ENCODE measurements at regions not wholly inside any gene's neighbourhood (a gene's known extent, or its start where the extent isn't known, plus 50 kb on each side); places are given as distances from the start of the nearest gene placed in this dataset.

GRCh38 chr13:112124141-112124540, 57.2 kb downstream of the SOX1 start:
- DNase-seq (ENCODE audit: low spot score), result no peak
- in situ Hi-C loops (cut with HindIII; ENCODE audit: low sequenced_read_pairs), result no loop called here

DNA sequence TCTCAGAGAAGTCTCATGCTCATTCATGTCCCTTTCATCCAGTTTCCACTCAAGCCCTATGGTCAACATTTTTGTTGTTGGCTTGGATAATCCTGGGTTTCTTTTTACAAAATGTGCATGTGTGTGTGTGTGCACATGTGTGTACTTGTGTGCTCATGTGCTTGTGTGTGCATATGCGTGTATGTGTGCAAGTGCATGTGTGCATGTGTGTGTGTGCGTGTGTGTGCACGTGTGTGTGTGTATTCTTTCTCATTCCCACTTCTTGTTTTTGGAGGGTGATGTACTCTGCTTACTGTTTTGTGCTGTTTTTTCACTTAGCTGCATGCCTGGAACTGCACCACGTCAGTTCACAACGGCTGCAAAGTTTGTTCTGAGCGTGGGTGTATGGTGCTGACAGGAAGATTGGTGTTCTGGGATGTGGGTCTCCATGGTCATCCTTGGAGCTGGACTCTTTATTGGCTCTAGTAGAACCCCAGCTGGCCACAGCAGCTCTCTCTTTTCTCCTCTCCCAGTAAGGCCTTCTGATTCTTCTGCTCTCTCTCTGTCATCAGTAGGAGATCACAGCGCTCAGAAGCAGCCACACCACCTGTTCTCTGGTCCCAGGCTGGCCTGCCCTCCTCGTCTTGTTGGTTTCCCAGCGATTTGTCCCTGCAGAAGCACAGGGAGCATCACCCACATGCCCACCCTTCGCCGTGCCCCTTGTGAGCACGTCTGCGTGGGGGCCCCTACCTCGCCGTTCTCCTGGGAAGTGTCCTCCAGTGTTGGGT, 60.8 kb downstream of the SOX1 start:
- DNase-seq (ENCODE audit: low spot score), result no peak
- in situ Hi-C loops (cut with HindIII; ENCODE audit: low sequenced_read_pairs), result no loop called here

- in situ Hi-C loops (cut with HindIII; ENCODE audit: low sequenced_read_pairs), result no loop called here
These were observed 61.3 kb downstream of the SOX1 start for GRCh38 chr13:112128331-112128610.

DNA sequence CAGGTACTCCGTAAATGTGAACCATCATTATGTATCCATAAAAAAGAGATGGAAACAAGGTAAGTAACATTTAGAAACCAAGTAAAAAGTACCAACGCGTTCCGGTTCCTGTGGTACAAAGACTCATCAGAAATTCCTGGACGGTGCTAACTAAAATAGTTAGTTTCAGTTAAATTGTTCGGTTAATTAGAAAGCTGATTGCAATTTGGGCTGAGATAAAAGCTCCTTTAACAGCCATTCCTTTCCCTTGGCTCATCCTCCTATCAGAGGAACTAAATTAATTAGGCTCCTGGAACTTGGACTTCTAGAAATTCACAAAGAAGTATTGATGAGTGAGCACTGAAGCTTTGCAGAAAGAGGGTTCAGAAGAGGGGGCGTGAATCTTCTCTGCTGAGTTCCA, 63.5 kb downstream of the SOX1 start:
- in situ Hi-C loops (cut with HindIII; ENCODE audit: low sequenced_read_pairs), result no loop called here
- DNase-seq (ENCODE audit: low spot score), result no peak

More at GRCh38 chr13:112128331-112128610, 61.3 kb downstream of the SOX1 start:
- DNase-seq (ENCODE audit: low spot score), result no peak

DNA sequence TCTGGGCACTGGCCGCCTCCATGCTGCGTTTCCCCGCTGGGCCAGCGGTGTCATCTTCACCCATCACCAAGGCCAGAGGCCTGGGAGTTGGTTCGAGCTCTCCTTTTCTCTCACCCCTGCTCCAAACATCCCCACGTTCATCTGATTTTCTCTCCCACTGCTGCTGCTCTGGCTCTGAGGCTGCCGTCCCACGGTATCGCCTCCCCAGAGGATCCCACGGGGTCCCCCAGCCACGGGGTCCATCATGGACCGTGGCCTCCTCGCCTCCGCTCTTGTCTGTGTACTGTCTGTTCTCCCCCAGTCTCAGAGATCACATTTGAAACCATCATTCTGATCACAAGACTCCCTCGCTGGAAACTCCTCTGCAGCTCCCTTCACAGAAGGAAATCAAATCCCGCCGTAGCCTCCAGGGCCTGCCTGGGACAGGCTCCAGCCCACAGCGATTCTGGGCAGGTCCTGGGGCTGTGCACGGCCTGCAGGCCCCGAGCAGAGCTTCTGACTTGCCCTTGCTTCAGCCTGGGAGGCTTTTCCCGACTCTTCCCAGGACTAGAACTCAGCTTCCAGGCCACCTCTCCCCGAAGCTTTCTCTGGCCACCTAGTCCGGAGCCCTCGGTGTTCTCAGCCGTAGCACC, 64.2 kb downstream of the SOX1 start:
- DNase-seq (ENCODE audit: low spot score), result no peak
- in situ Hi-C loops (cut with HindIII; ENCODE audit: low sequenced_read_pairs), result no loop called here

- in situ Hi-C loops (cut with HindIII; ENCODE audit: low sequenced_read_pairs), result no loop called here
- no peak for DNase-seq (ENCODE audit: low spot score)
These were observed 64.8 kb downstream of the SOX1 start for GRCh38 chr13:112131713-112132113.

DNA sequence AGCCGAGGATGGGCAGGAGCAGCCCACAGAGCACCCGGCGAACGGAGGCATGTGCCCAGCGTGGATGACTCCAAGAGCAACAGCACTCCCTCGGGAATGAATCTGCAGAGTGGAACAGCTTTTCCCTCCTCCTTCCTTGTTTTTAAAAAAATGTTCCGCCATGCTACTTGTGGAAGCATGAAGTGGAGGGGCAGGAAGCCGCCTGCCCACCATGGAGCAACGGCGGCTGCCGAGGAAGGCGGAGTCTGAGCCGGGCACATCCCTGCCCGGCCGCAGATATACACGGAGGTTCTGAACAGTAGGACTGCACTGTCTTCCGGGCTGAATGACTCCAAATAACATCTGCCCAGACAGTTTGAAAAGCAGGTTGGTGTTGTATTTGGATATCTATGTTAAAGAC, 65.2 kb downstream of the SOX1 start:
- DNase-seq (ENCODE audit: low spot score), result no peak
- in situ Hi-C loops (cut with HindIII; ENCODE audit: low sequenced_read_pairs), result no loop called here

GRCh38 chr13:112132619-112133018, 65.7 kb downstream of the SOX1 start:
- no peak for DNase-seq (ENCODE audit: low spot score)
- in situ Hi-C loops (cut with HindIII; ENCODE audit: low sequenced_read_pairs), result no loop called here

GRCh38 chr13:112133499-112134390, 66.8 kb downstream of the SOX1 start:
- in situ Hi-C loops (cut with HindIII; ENCODE audit: low sequenced_read_pairs), result no loop called here
- no peak for DNase-seq (ENCODE audit: low spot score)

- in situ Hi-C loops (cut with HindIII; ENCODE audit: low sequenced_read_pairs), result no loop called here
- DNase-seq (ENCODE audit: low spot score), result no peak
These were observed 67.6 kb downstream of the SOX1 start for GRCh38 chr13:112134391-112135075.

GRCh38 chr13:112136095-112136494, 69.1 kb downstream of the SOX1 start:
- no peak for DNase-seq (ENCODE audit: low spot score)
- in situ Hi-C loops (cut with HindIII; ENCODE audit: low sequenced_read_pairs), result no loop called here

DNA sequence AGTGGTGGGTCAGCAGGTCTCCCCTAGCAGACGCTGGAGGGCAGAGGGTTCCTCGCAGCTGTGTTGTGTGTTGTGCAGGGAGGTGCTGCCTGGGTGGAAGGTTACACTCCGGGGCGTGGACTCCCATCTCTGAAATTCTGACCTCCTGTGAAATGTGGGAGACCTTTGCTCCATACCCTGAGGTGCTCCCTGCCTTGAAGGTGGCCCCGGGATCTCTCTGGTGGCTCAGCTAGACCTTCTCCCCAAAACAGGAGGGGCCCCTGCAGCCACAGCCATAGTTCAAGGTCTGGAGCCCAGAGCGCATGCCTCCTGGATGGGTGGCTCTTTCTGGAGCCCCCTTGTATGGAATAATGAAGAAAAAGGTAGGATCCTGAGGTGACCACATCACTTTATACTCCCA, 70.2 kb downstream of the SOX1 start:
- in situ Hi-C loops (cut with HindIII; ENCODE audit: low sequenced_read_pairs), result no loop called here
- DNase-seq (ENCODE audit: low spot score), result no peak

- in situ Hi-C loops (cut with HindIII; ENCODE audit: low sequenced_read_pairs), result no loop called here
- DNase-seq (ENCODE audit: low spot score), result no peak
These were observed 73.4 kb downstream of the SOX1 start for GRCh38 chr13:112140366-112140765.

DNA sequence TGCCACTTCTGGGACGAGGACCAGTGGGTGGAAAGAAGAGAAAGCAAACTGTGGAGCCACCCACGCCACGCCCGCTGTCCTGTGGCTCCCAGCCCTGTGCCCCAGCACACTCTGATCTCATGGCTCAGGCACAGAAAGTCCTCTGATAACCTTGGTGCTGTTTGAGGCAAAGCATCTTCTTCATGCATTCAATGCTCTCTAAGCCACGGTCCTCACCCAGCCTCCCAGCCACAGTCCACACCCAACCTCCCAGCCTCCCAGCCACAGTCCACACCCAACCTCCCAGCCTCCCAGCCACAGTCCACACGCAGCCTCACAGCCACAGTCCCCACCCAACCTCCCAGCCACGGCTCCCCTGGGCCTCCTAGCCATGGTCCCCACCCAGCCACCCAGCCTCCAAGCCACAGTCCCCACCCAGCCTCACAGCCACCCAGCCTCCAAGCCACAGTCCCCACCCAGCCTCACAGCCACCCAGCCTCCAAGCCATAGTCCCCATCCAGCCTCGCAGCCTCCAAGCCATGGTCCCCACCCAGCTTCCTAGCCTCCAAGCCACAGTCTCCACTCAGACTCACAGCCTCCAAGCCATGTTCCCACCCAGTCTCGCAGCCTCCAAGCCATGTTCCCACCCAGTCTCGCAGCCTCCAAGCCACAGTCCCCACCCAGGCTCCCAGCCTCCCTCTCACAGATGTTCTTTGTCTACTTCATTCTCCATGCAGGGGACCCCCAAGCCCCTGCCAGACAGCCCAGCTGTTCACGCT, 74.9 kb downstream of the SOX1 start:
- in situ Hi-C loops (cut with HindIII; ENCODE audit: low sequenced_read_pairs), result no loop called here
- DNase-seq (ENCODE audit: low spot score), result no peak

- DNase-seq (ENCODE audit: low spot score), result no peak
- in situ Hi-C loops (cut with HindIII; ENCODE audit: low sequenced_read_pairs), result no loop called here
These were observed 75.5 kb downstream of the SOX1 start for GRCh38 chr13:112142401-112142930.

DNA sequence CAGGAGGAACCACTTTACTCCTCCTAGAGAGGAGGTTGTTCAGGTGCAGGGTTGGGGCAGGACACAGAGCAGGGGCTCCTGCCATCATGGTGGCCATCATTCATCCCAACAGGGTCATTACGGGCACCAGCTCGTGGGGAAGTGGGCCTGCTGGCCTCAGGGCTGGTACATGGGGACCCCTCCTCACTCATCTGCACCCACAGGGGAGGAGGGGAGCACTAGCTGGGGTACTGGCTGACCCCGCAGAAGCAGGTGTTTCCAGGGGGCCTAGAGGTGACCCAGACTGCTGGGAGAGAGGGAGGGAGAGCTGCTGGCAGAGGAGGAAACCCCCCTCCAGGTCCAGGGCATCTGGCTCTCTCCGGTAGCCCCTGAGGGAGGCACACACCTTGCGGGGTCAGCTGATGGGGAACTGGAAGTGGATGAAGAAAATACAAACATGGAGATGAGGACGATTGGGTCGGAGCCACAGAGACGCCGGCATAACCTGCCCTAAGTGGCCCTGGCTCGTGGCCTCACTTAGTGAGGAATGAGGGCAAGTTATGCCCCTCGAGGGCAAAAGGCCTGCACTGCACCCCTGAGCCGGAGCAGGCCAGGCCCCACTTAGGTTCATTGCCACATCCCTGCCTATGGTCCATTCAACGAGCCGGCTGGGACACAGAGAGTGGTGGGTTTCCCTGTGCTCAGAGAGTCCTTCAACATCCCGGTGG, 76.2 kb downstream of the SOX1 start:
- no peak for DNase-seq (ENCODE audit: low spot score)
- in situ Hi-C loops (cut with HindIII; ENCODE audit: low sequenced_read_pairs), result no loop called here

- in situ Hi-C loops (cut with HindIII; ENCODE audit: low sequenced_read_pairs), result no loop called here
- DNase-seq (ENCODE audit: low spot score), result no peak
These were observed 77.0 kb downstream of the SOX1 start for GRCh38 chr13:112143753-112144615.

Data from G401 (cell line).